IMR-90 (cell line): ENCODE measurements at regions not wholly inside any gene's neighbourhood (a gene's known extent, or its start where the extent isn't known, plus 50 kb on each side); places are given as distances from the start of the nearest gene placed in this dataset.
A peak's percentile ranks its signal among the peaks of the same experiment; 100 is the strongest.

ENCODE experiments used
- ATAC-seq: fragments of 200-7000 bp; cut with Tn5 transposase; 2 replicates; pipeline ENCODE4 v1.9.1; 2020; ENCODE audit warnings: low read depth, mild to moderate bottlenecking, moderate library complexity
- BruUV-seq: library from RNA; stranded (reverse); fragments of 400-500 nt; replicated peaks from 2 replicates; lab custom pipeline; 2021; lab: Mats Ljungman, UMichigan
- CTCF ChIA-PET: fragments of 300-600 bp; formaldehyde crosslinking; extraction: SDS; loops from one replicate; lab custom pipeline; 2021; ENCODE audit warnings: antibody characterized with exemption; lab: Yijun Ruan, JAX
- POLR2A ChIA-PET: fragments of 300-600 bp; sonication (Branson Sonifier 250); formaldehyde crosslinking; loops from one replicate; lab custom pipeline; 2022; ENCODE audit warnings: antibody characterized with exemption; ENCODE audit not compliant: unreplicated experiment; lab: Charles Lee
- DNase-seq: peaks from one replicate; pipeline ENCODE4 v3.0.0; 2013
- H2AFZ ChIP-seq: replicated peaks from 2 replicates; pipeline ENCODE3; 2013; ENCODE audit warnings: low read length, mild to moderate bottlenecking; ENCODE audit not compliant: poor library complexity
- H2AK5ac ChIP-seq: 2 replicates; pipeline ENCODE4 v1.6.1; 2013; ENCODE audit warnings: low read depth, low read length, inconsistent platforms
- H2AK9ac ChIP-seq: replicated peaks from 2 replicates; pipeline ENCODE3; 2013; ENCODE audit warnings: mild to moderate bottlenecking, low read depth, low read length, moderate library complexity; ENCODE audit not compliant: poor library complexity
- H2BK120ac ChIP-seq: 2 replicates; pipeline ENCODE4 v1.6.1; 2013; ENCODE audit warnings: low read depth, low read length, inconsistent platforms
- H2BK15ac ChIP-seq: 3 replicates; pipeline ENCODE4 v1.6.1; 2013; ENCODE audit warnings: low read depth, low read length, inconsistent platforms
- H2BK20ac ChIP-seq: 2 replicates; pipeline ENCODE4 v1.6.1; 2013; ENCODE audit warnings: low read depth, mild to moderate bottlenecking, inconsistent platforms, low read length, moderate library complexity
- H2BK5ac ChIP-seq: 2 replicates; pipeline ENCODE4 v1.6.1; 2013; ENCODE audit warnings: mild to moderate bottlenecking, low read depth, low read length, inconsistent platforms; ENCODE audit not compliant: poor library complexity, severe bottlenecking
- H3K14ac ChIP-seq: replicated peaks from 2 replicates; pipeline ENCODE4 v1.6.1; 2013; ENCODE audit warnings: low read depth, low read length, inconsistent platforms
- H3K18ac ChIP-seq: 2 replicates; pipeline ENCODE4 v1.6.1; 2013; ENCODE audit warnings: low read depth, low read length, control low read depth
- H3K23ac ChIP-seq: 2 replicates; pipeline ENCODE4 v1.6.1; 2013; ENCODE audit warnings: low read depth, low read length, inconsistent platforms
- H3K27ac ChIP-seq: 2 replicates; pipeline ENCODE4 v1.5.1; 2013; ENCODE audit warnings: mild to moderate bottlenecking, control low read depth, low read length; ENCODE audit not compliant: insufficient read depth
- H3K27me3 ChIP-seq: 2 replicates; pipeline ENCODE4 v1.6.1; 2013; ENCODE audit warnings: low read length; ENCODE audit not compliant: control insufficient read depth, insufficient read depth
- H3K36me3 ChIP-seq: 2 replicates; pipeline ENCODE4 v1.6.1; 2013; ENCODE audit warnings: low read length, mixed read lengths; ENCODE audit not compliant: control insufficient read depth, insufficient read depth
- H3K4ac ChIP-seq: 2 replicates; pipeline ENCODE4 v1.6.1; 2013; ENCODE audit warnings: low read depth, low read length, inconsistent platforms
- H3K4me1 ChIP-seq: 2 replicates; pipeline ENCODE4 v1.6.1; 2013; ENCODE audit warnings: low read length, mixed read lengths; ENCODE audit not compliant: control insufficient read depth, insufficient read depth
- H3K4me2 ChIP-seq: 2 replicates; pipeline ENCODE4 v1.6.1; 2013; ENCODE audit warnings: low read depth, mild to moderate bottlenecking, control low read depth, low read length, moderate library complexity
- H3K4me3 ChIP-seq: 2 replicates; pipeline ENCODE4 v1.5.1; 2013; ENCODE audit warnings: low read depth, mild to moderate bottlenecking, control low read depth, low read length, moderate library complexity; ENCODE audit not compliant: insufficient read depth
- H3K56ac ChIP-seq: 2 replicates; pipeline ENCODE4 v1.6.1; 2013; ENCODE audit warnings: low read length, inconsistent platforms; ENCODE audit not compliant: insufficient read depth; ENCODE audit errors: extremely low read depth
- H3K79me1 ChIP-seq, 2 experiments: 2 replicates each; pipeline ENCODE4 v1.6.1; 2013; ENCODE audit warnings: low read length in 2 of 2, inconsistent platforms in 1 of 2, low read depth in 1 of 2
- H3K9ac ChIP-seq: 2 replicates; pipeline ENCODE4 v1.6.1; 2013; ENCODE audit warnings: low read depth, low read length, control low read depth
- H3K9me1 ChIP-seq: 2 replicates; pipeline ENCODE4 v1.6.1; 2013; ENCODE audit warnings: low read length, inconsistent platforms; ENCODE audit not compliant: insufficient read depth
- H3K9me3 ChIP-seq: 2 replicates; pipeline ENCODE4 v1.6.1; 2013; ENCODE audit warnings: low read length; ENCODE audit not compliant: control insufficient read depth, insufficient read depth
- H4K20me1 ChIP-seq: 2 replicates; pipeline ENCODE4 v1.6.1; 2013; ENCODE audit warnings: low read length, inconsistent platforms; ENCODE audit not compliant: insufficient read depth
- H4K5ac ChIP-seq: 2 replicates; pipeline ENCODE4 v1.6.1; 2013; ENCODE audit warnings: mild to moderate bottlenecking, low read depth, low read length, control low read depth
- H4K8ac ChIP-seq, 2 experiments: 2 replicates each; pipeline ENCODE4 v1.6.1; 2013; ENCODE audit warnings: low read depth in 2 of 2, low read length in 2 of 2, control low read depth in 1 of 2, inconsistent platforms in 1 of 2
- H4K91ac ChIP-seq: 2 replicates; pipeline ENCODE4 v1.6.1; 2013; ENCODE audit warnings: low read depth, low read length, inconsistent platforms; ENCODE audit not compliant: insufficient read depth
- BHLHE40 ChIP-seq: fragments of 150-350 bp; IDR thresholded peaks from 2 replicates; pipeline ENCODE4 v1.6.1; 2016; ENCODE audit warnings: mild to moderate bottlenecking, low read depth, low read length
- MAFK ChIP-seq: IDR thresholded peaks from 2 replicates; pipeline ENCODE4 v1.6.1; 2012; ENCODE audit warnings: low read depth, low read length, improper control_type of control experiment
- MXI1 ChIP-seq: IDR thresholded peaks from 2 replicates; pipeline ENCODE4 v1.6.1; 2012; ENCODE audit warnings: low read depth, mild to moderate bottlenecking, low read length, moderate library complexity, borderline replicate concordance
- NFE2L2 ChIP-seq: fragments of 150-350 bp; IDR thresholded peaks from 2 replicates; pipeline ENCODE4 v1.6.1; 2016; ENCODE audit warnings: low read depth, mild to moderate bottlenecking, low read length
- POLR2A ChIP-seq: IDR thresholded peaks from 2 replicates; pipeline ENCODE4 v1.6.1; 2012; ENCODE audit warnings: mild to moderate bottlenecking, low read depth, low read length
- RCOR1 ChIP-seq: IDR thresholded peaks from 2 replicates; pipeline ENCODE4 v1.6.1; 2012; ENCODE audit warnings: mild to moderate bottlenecking, low read length, improper control_type of control experiment; ENCODE audit not compliant: insufficient replicate concordance
- RFX5 ChIP-seq: IDR thresholded peaks from 2 replicates; pipeline ENCODE4 v1.8.0; 2012; ENCODE audit warnings: low read depth, mild to moderate bottlenecking, low read length, moderate library complexity
- SMC3 ChIP-seq: fragments of 150-350 bp; IDR thresholded peaks from 2 replicates; pipeline ENCODE4 v1.6.1; 2016; ENCODE audit warnings: low read depth, mild to moderate bottlenecking, antibody characterized with exemption, low read length, moderate library complexity
- WGBS, 2 experiments: methylation state at CpG; one replicate each; pipeline versions ENCODE4 v1.1.5 to v1.1.7; 2013; ENCODE audit warnings: missing lambda C conversion rate in 2 of 2; ENCODE audit not compliant: insufficient read length in 1 of 2; ENCODE audit errors: extremely low coverage in 2 of 2; 5-methylcytosine and 5-hydroxymethylcytosine counted together
- dilution Hi-C: fragments of 300-500 bp; cut with HindIII; formaldehyde crosslinking; loops from one replicate; pipeline ENCODE4 v1.14.3; 2018; ENCODE audit warnings: low sequenced_read_pairs; ENCODE audit not compliant: unreplicated experiment
- in situ Hi-C: fragments of 300-500 bp; cut with MboI; formaldehyde crosslinking; loops from 3 replicates; pipeline ENCODE4 v1.14.3; 2019; ENCODE audit warnings: low sequenced_read_pairs, inconsistent platforms, mixed read lengths
- intact Hi-C: fragments of 100-400 bp; cut with micrococcal nuclease; formaldehyde crosslinking; loops from 2 replicates; pipeline ENCODE4 v1.10.0; 2022
- TF ChIP-seq, protein P1 (sequence below): fragments of 150-350 bp; IDR thresholded peaks from 2 replicates; pipeline ENCODE4 v1.6.1; 2016; ENCODE audit warnings: low read depth, mild to moderate bottlenecking, low read length, moderate library complexity, borderline replicate concordance
- TF ChIP-seq, protein P2 (sequence below): conservative IDR thresholded peaks from 2 replicates; pipeline ENCODE4 v1.5.1; 2012; ENCODE audit warnings: mild to moderate bottlenecking, low read depth, low read length, improper control_type of control experiment
- TF ChIP-seq, protein P3 (sequence below): fragments of 150-350 bp; IDR thresholded peaks from 2 replicates; pipeline ENCODE4 v1.6.1; 2017; ENCODE audit warnings: mild to moderate bottlenecking, antibody characterized with exemption, low read length, low read depth

DNA sequence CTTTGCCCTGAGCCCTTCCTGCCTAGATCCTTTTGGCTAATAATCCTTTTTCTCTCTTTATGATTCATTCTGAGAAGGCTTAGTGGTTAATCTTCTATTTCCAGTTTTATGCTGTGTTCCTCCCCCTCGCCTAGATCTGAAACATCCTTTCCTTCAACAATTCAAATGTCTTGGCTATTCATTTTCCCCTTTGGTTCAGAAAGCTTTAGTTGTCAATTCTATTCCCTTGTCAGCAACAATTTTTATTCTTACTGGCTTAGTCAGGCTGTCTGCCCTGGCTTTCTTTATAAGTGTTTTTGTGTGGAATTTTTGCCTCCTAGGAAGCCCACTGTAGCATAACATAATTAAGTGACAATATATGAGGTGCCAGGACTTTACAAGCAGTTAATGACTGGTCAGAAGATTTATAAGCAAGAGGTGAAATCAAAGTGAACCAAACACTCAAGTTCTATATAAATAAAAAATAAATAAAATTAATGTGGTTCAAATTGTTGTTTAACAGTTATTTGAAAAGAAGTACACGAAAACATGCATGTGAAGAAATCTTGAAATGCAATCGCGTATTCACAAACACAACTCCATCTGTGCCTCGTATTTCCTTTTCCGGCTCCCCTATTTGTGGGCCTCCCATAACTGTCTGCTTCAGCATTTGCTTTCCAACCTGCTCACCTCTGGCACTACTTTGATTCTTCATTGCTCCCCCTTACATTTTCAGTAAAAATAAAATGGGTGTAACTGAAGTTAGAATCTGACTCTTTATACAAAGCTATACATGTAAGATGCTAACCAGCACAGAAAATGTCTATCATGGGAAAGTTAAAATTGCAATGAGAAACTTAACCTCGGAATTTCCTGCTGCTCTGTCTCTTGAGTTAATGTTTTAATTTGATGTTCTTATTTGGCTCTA, 235.4 kb downstream of the SPRY1 start:
- ChIA-PET CTCF (no interaction called here), POLR2A (no interaction called here)
- Histone ChIP-seq H4K20me1 (no peaks in the 10 kb centered on the region), H3K27me3 (no peaks in the 10 kb centered on the region), H3K36me3 (no peaks in the 10 kb centered on the region), H2BK20ac (no peak overlapping the region), H2AK5ac (0 out of 2 replicates have a peak overlapping the region, but pooled peaks have one; percentile 20), H2BK5ac (no peak overlapping the region), H2BK120ac (no peak overlapping the region; the same call in 1 of the 2 replicates), H4K5ac (no peak overlapping the region; the same call in 1 of the 2 replicates), H3K56ac (no peak overlapping the region), H3K4me1 (peaks cover 1% of the 10 kb centered on the region; the same call in 1 of the 2 replicates), H3K4me2 (no peak overlapping the region), H2BK15ac (no peak overlapping the region), H3K9me3 (no peaks in the 10 kb centered on the region), H4K8ac (peak overlapping the region in 1 of 2 experiments; percentile 38; a peak in 1 of 4 replicates), H3K14ac (peak overlapping the region; percentile 55; the same call in 1 of the 2 replicates), H3K18ac (no peak overlapping the region), H2AK9ac (no peak overlapping the region), H3K4ac (no peak overlapping the region; the same call in 1 of the 2 replicates), H3K27ac (no peak overlapping the region; the same call in 1 of the 2 replicates), H3K79me1 (no peaks in the 10 kb centered on the region), H2AFZ (no peak overlapping the region), H3K4me3 (no peak overlapping the region), H4K91ac (no peak overlapping the region), H3K9ac (no peak overlapping the region), H3K9me1 (no peaks in the 10 kb centered on the region), H3K23ac (no peak overlapping the region)
- no CpG with 5 or more reads among the region's 7 CpGs for WGBS, 2 experiments
- TF ChIP-seq, protein P1, sequence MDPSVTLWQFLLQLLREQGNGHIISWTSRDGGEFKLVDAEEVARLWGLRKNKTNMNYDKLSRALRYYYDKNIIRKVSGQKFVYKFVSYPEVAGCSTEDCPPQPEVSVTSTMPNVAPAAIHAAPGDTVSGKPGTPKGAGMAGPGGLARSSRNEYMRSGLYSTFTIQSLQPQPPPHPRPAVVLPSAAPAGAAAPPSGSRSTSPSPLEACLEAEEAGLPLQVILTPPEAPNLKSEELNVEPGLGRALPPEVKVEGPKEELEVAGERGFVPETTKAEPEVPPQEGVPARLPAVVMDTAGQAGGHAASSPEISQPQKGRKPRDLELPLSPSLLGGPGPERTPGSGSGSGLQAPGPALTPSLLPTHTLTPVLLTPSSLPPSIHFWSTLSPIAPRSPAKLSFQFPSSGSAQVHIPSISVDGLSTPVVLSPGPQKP = no peak
- TF ChIP-seq RFX5 = no peak
- no peak for TF ChIP-seq RCOR1
- TF ChIP-seq NFE2L2 = no peak
- no peak for TF ChIP-seq MXI1
- no peak for TF ChIP-seq BHLHE40
- TF ChIP-seq, protein P2, sequence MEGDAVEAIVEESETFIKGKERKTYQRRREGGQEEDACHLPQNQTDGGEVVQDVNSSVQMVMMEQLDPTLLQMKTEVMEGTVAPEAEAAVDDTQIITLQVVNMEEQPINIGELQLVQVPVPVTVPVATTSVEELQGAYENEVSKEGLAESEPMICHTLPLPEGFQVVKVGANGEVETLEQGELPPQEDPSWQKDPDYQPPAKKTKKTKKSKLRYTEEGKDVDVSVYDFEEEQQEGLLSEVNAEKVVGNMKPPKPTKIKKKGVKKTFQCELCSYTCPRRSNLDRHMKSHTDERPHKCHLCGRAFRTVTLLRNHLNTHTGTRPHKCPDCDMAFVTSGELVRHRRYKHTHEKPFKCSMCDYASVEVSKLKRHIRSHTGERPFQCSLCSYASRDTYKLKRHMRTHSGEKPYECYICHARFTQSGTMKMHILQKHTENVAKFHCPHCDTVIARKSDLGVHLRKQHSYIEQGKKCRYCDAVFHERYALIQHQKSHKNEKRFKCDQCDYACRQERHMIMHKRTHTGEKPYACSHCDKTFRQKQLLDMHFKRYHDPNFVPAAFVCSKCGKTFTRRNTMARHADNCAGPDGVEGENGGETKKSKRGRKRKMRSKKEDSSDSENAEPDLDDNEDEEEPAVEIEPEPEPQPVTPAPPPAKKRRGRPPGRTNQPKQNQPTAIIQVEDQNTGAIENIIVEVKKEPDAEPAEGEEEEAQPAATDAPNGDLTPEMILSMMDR = no peak
- TF ChIP-seq POLR2A = no peak
- TF ChIP-seq MAFK = no peak
- TF ChIP-seq SMC3 = no peak
- TF ChIP-seq, protein P3, sequence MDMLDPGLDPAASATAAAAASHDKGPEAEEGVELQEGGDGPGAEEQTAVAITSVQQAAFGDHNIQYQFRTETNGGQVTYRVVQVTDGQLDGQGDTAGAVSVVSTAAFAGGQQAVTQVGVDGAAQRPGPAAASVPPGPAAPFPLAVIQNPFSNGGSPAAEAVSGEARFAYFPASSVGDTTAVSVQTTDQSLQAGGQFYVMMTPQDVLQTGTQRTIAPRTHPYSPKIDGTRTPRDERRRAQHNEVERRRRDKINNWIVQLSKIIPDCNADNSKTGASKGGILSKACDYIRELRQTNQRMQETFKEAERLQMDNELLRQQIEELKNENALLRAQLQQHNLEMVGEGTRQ = no peak
- no TSS peak for BruUV-seq
- in situ Hi-C loops = no loop called here
- ATAC-seq (no peak), DNase-seq (peak; percentile 43)
- intact Hi-C loops = no loop called here
- dilution Hi-C loops = no loop called here
